ENCODE measurements at regions not wholly inside any gene's neighbourhood (a gene's known extent, or its start where the extent isn't known, plus 50 kb on each side); places are given as distances from the start of the nearest gene placed in this dataset.
"Not testable (repeated sequence)": the region's sequence is repeated elsewhere in the genome, so short reads cannot be mapped to it uniquely, and the experiment has no call there.

GRCh38 chr6:11486959-11487358 lies 50.6 kb upstream of the TMEM170B start:
- no peak for DNase-seq

- DNase-seq, result no peak
These were observed 51.1 kb upstream of the TMEM170B start for GRCh38 chr6:11486486-11486885.

- DNase-seq, result no peak
These were observed 51.5 kb upstream of the TMEM170B start for GRCh38 chr6:11486051-11486450.

- DNase-seq, result no peak
These were observed 52.3 kb upstream of the TMEM170B start for GRCh38 chr6:11485271-11485670.

- no peak for DNase-seq
These were observed 53.1 kb upstream of the TMEM170B start for GRCh38 chr6:11484441-11484840.

- no peak for DNase-seq
These were observed 54.9 kb upstream of the TMEM170B start for GRCh38 chr6:11482616-11483015.

GRCh38 chr6:11480541-11480940 lies 57.0 kb upstream of the TMEM170B start:
- DNase-seq, result no peak

GRCh38 chr6:11479296-11479695 lies 58.3 kb upstream of the TMEM170B start:
- DNase-seq, result no peak

- DNase-seq, result peak in 1 of 3 donors; percentile 22
These were observed 59.0 kb upstream of the TMEM170B start for GRCh38 chr6:11478586-11478985.

GRCh38 chr6:11475016-11475415 lies 62.5 kb upstream of the TMEM170B start:
- DNase-seq, result no peak

GRCh38 chr6:11473008-11473740 lies 64.4 kb upstream of the TMEM170B start:
- DNase-seq, result no peak

GRCh38 chr6:11471261-11471660 lies 66.3 kb upstream of the TMEM170B start:
- no peak for DNase-seq

- no peak for DNase-seq
These were observed 67.9 kb upstream of the TMEM170B start for GRCh38 chr6:11469684-11470083.

- DNase-seq, result not testable (repeated sequence)
These were observed 69.3 kb upstream of the TMEM170B start for GRCh38 chr6:11468271-11468670.

GRCh38 chr6:11467364-11467763 lies 70.2 kb upstream of the TMEM170B start:
- DNase-seq, result no peak

GRCh38 chr6:11463398-11463780 lies 74.2 kb upstream of the TMEM170B start:
- peak; percentile 30 to 68 (median 67) for DNase-seq

GRCh38 chr6:11462742-11463397 lies 74.7 kb upstream of the TMEM170B start:
- peak; percentile 78 to 90 (median 86) for DNase-seq

- DNase-seq, result peak; percentile 59 to 82 (median 65)
These were observed 76.5 kb upstream of the TMEM170B start for GRCh38 chr6:11460837-11461661.

GRCh38 chr6:11460001-11460668 lies 77.4 kb upstream of the TMEM170B start:
- peak; percentile 77 to 90 (median 87) for DNase-seq

GRCh38 chr6:11459079-11459610 lies 78.4 kb upstream of the TMEM170B start:
- DNase-seq, result peak in 1 of 3 donors; percentile 19

- no peak for DNase-seq
These were observed 79.0 kb upstream of the TMEM170B start for GRCh38 chr6:11458509-11458908.

- DNase-seq, result not testable (repeated sequence)
These were observed 80.1 kb upstream of the TMEM170B start for GRCh38 chr6:11457422-11457821.

GRCh38 chr6:11452106-11452505 lies 85.4 kb upstream of the TMEM170B start:
- not testable (repeated sequence) for DNase-seq

Measured in suppressor macrophage treated with lipopolysaccharide for 1 hour (primary cell).